Hematopoietic multipotent progenitor cell treated with erythropoietin and hydrocortisone succinate and interleukin-3 and kit ligand, for 6 days (in vitro differentiated cells): ENCODE measurements at regions not wholly inside any gene's neighbourhood (a gene's known extent, or its start where the extent isn't known, plus 50 kb on each side); places are given as distances from the start of the nearest gene placed in this dataset.
"Not testable (repeated sequence)": the region's sequence is repeated elsewhere in the genome, so short reads cannot be mapped to it uniquely, and the experiment has no call there.

Source experiments
- DNase-seq: peaks from one replicate; pipeline ENCODE4 v3.0.0-alpha.2; 2015

DNA sequence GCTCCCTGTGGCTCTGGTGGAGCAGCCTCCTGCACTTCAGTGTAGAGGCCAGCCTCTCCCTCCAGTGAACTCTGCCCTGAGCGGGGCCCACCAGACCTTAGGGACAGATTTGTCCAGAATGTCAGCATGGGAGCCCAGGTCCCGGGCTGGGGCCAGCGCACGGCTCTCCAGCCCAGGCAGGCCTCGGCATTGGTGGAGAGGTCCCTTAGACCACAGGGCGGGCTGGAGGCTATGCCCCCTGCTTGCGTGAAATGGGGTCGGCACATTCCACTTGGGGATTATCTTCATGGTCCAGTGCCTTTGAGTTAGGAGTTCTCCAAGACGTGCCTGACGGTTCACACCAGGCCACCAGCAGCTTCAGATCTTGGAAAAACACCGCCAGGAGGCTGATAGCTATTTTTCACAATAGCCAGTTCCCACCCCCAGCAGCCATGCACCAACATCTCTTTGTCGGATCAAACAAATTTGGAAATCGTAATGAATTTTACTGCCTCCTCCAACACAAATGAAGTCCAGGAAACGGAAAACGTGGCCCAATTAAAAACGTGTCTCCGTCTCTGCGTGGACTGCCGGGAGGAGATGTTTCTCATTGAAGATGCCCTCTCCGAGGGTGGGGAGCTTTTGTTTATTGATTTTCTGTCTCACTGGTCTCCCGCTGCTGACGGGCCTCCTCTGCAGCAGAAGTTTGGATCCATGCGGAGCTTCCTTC lies 110.0 kb upstream of the CIBAR2 start:
- DNase-seq: no peak

DNA sequence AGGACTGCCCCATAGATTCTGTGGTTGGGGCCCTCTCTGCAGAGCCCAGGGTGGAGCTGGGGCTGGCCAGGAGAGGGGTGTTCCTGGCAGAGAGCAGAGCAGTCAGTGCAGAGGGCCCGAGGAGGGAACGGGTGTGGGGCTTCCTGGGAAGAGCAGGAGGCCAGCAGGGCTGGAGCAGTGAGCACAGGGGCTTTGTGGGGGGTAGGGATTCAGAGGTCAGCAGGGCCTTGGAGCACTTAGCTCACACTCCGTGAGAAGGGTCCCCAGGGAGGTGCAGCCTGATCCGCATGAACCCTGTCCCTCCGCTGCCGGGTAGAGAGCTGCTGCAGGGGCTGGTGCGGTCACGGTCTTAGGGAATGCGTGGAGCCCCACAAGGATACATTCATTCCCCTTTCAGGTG lies 113.0 kb upstream of the CIBAR2 start:
- no peak for DNase-seq

DNA sequence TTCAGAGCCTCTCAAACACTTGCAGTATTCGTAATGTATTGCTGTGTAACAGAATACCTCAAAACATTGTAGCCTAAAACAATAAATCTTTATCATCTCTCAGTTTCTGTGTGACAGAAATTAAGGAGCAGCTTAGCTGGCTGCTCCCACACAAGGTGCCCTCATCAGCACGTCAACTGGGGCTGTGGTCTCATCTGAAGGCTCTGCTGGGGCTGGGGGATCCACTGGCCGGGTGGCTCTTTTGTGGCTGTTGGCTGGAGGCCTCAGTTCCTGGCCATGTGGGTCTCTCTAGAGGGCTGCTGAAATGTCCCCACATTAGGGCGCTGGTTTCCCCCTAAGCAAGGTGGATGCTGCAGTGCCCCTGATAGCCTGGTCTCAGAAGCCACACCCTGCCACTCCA lies 113.4 kb upstream of the CIBAR2 start:
- DNase-seq: no peak

DNA sequence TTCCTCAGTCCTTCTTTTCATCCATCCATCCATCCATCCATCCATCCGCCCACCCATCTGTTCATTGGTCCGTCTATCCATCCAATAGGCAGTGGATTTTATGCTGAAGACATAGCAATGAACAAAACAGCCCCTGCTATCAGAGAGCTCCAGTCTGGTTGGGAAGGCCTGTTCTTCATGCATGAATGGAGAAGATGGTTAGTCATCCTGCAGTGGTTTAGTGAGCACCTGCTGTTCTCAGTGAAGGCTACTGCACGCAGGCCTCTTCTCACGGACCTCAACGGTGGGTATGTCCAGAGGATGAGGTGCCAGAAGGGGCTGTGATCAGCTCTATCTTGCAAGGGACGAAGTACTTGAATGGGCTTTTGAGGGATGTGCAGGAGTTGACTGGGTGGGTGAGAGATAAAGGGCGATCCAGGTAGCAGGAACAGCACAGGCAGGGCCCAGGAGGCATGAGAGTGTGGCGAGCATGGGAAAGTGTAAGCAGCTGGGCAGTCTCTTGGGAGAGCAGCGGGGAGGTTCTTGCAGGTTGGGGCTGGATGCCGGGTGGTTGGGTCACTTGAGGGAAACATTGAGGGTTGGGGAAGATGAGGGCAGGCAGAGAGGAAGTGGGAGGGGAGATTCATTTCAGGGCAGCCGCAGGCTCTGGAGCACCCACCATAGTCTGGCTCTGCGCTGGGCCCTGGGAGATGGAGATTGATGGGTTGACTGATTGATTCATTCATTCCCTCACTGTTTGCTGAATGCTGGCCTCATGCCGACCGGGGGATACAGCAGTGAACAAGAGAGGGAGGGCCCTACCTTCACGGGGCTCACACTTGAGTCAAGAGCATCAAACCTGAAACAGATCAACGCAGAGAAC lies 115.0 kb upstream of the CIBAR2 start:
- no peak for DNase-seq

DNA sequence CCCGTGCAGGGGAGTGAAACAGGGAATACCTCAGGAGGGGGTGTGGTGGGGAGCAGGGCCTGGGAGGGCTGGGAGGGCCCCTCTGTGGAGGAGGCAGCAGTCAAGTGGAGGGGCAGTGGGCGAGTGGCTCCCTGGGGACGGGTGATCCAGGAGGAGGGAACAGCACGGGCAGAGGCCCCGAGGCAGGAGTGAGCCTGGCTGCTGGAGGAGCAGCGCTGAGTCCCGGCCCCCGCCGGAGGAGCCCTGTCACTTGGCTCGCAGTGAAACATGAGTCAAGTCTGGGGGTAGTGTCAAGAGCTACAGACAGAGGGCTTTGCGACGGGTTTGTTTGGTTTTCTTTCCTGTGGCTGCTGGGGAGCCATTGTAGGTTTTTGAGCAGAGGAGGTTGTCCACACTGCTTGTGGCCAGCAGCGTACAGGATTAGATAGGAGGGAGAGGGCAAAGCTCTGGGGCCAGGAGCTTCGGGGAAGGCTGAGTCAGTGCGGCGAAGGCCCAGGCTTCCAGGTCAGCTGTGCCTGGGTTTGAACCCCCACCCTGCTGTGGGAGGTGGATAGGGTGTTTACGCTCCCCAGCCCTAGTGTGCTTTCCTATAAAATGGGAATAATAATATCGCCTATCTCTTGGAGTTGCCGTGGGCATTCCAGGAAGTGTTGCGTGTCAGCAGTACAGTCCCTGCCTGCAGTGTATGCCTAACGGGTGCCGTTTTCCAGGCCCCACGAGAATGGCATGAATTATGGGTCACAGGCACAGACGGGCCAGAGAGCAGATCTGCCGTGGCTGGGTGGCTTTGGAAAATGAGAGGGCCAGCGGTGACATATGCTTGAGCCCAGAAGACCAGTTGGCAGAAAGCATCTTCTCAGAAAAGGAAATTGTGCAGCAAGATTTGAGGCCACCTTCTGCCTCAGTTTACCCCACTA lies 115.9 kb upstream of the CIBAR2 start:
- no peak for DNase-seq

DNA sequence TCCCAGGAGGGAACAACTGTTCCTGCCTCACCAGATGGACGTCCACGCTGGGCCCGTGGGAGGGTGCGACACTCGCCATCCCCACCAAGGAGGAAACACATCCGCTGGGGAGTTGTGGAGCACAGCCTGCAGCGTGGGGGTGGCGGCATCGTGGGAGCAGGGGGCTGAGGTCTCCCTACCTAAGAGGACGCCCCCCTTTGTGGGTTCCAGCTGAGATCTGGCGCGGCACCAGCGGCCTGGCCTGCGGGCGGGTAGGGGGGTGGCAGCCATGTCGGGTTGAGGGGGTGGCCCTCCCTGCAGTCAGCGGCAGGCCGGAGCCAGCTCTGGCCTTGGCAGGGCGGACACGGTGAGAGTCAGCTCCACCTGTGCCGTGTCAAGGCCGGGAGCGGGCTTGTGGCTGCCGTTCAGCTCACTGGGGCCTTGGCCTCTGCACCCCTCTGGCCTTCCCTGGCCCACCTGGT lies 116.7 kb upstream of the CIBAR2 start:
- DNase-seq: no peak

DNA sequence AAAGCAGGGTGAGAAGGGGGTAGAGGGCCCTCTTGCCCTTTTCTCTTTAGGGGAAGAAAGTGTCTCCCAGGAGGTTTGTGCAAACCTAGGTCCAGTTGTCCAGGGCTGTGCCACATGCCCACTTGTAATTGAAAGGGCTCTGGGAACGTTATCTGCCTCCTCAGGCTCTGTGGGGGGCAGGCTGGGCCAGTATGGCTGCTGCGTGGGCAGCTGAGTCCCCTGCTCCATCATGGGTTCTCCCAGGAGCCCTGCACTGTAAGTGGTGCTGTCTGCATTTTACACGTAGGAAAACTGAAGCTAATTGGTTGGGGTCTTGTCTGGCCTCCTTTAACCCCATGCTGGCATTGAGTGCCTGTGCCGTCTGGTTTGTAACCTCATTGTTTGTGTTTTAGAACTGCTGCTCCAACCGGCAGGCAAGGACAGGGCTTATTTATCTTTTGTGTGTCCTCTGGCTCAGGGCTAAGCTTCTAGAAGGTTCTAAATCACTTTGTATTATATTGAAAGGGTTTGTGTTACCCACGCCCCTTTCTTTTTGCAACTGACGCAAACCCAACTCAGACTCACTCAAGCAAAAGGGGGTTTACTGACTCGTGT lies 117.7 kb upstream of the CIBAR2 start:
- no peak for DNase-seq

DNA sequence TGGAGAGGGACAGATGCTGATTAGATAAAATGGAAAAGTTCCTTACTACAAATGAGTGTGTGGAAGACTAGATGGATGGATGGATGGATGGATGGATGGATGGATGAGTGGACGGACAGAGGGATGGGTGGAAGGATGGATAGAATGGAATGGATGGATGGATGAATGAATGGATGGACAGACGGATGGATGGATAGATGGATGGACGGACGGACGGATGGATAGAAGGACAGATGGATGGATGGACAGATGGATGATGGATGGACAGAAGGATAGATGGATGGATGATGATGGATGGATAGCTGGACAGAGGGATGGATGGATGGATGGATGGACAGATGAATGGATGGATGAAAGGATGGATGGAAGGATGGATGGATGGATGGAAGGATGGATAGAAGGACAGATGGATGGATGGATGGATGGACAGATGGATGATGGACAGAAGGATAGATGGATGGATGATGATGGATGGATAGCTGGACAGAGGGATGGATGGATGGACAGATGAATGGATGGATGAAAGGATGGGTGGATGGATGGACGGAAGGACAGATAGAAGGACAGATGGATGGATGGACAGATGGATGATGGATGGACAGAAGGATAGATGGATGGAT lies 118.6 kb upstream of the CIBAR2 start:
- DNase-seq: not testable (repeated sequence)

DNA sequence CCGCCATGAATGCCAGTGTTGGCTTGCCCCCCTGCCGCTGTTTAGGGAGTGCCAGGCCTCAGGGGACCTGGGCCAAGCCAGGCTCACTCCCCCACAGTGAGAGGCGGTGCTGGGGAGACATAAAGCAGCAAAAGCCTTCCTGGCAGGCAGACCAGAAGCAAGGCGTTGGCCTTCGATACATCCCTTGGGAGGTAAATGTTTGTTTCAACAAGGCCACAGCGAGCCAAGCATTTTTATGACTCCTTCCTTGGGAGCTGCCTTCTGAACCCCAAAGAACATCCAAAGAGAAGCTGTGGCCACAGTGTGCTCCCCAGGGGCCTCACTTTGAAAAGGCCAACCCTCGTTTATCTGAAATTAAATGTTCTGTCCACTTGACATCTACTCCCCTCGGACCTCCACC lies 119.7 kb upstream of the CIBAR2 start:
- DNase-seq: no peak

DNA sequence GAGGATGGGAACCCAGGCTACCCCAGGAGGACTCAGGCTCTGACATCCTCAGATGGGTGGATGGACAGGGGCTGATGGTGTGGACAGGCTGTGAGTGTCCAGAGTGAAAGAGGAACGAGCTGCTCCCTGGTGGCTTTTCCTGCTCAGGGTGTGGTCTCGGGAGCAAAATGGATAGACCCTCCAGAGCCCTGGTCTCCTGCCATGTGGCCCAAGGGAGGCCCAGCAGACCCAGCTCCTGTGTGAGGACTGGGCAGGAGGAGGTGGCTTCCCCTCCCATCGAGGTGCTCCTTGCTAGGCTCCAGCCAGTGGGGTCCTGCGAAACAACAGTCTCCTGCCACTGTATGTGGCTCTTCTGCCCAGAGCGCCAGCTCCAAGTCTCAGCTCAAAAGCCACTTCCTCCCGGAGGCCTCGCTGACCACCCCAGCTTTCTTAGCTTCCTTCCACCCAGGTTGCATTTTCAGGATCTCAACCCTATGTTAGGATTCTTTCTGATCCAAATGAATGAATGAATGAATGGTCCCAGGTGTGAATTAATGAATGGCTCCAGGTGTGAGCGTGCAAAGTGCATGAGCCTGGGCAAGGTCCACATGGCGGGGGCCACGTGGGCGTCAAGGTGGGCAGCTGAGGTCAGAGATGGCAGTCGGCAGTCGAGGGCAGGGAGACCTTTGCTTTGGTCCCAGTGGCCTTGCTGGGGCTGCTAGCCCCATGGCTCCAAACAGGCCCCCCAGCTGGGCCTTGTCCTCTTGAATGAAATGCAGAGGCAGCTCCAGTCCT lies 120.3 kb upstream of the CIBAR2 start:
- DNase-seq: no peak

DNA sequence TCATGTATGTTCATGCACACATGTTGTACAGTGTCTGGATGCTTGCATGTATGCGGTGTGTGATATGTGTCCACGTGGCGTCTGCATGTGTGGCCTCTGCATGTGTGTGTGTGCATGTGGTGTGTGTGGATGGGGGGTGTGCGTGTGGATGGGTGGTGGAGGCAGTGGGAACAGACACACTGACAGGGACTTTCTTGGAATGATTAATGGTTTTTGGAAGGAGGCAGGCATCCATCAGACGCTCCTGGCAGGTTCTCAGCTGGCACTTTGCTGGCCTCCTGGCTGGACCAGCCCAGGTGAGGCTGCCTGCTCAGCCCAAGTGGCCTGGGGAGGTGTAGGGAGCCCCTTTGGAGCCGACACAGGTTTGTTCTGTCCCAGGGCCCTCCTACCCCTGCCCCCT lies 121.2 kb upstream of the CIBAR2 start:
- no peak for DNase-seq

DNA sequence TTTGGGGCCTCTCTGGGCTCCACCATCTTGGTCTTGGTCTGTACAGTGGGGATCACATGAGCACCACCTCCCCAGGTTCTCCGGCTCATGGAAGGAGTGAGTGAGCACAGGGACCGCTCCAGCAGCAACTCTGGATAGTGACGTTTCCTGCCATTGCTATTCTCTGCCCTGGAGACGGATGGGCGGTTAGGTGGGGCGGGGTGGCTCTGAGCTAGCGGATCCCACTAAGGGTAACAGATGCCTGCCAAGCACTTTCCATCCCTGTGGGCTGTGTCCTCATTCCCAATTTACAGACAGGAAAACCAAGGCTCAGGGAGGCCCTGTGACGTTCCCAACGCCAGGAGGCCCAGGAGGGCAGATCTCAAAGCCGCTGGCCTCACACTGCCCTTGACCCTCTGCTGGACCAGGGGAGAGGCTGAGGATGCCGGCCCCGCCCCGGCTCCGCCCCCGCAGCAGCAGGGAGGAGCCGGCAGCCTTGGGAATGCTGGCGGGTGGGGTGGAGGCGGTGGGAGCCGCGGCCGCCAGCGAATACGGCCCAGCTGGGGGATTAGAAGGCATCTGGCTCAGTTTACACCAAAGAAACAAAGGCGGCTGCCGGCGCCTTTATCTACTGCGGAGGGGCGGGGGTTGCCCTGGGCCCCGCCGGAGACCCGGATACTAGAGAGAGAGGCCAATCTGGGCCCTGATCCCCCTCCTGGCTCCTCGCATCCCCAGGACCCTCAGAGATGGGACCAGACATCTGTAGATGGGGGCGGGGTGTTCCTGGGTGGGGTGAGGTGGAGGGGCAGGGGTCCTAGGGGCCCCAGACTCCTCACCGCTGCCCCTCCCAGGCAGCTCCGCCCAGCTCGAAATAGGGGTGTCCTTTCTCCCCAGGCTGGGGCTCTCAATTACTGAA lies 122.3 kb upstream of the CIBAR2 start:
- no peak for DNase-seq

DNA sequence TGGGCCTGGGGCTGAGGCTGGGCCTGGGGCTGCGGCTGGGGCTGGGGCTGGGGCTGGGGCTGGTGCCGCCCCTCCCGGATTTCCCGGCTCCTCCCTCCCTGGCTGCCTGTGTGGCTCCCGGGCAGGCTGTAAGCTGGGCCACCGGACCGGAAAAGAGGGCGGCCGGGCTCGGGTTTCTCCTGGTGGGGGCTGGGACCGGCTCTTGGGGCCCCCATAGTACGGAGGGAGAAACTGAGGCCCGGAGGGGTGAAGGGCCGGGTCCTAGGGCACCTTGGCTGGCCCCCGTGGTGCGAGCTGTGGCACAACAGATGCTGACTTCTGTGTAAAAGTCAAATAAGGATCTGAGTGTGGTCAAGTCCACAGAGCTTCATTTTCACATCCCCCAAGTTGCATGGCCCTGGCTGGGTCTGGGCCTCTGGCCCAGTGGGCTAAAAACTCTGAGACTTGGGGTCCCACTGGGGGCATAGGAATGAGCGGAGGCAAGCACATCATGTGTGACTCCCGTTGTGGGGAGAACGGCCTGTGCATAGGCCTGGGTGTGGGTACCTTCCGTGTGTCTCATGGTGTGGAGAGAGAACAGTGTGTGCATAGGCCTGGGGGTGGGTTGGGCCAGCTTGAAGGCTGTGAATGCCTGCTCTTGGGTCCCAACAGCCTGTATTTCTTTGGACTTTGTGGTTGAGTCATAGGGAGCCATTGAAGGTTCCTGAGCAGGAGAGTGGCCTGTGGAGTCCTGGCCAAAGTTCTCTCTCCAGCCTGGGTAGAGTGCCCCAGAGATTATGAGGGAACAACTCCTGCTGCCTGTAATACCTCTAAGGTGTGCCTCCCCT lies 123.9 kb upstream of the CIBAR2 start:
- DNase-seq: no peak

DNA sequence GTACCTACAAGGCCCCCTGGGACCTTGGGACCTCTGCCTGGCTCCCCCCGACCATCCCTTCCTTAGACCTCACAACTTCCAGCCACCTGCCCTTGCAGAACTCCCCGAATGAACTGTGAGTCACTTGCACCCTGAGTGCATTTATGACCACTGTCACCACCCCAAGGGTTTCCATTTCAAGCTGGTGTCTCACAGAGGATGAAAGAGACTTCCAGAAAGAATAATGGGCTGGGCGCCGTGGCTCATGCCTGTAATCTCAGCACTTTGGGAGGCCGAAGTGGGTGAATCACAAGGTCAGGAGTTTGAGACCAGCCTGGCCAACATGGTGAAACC lies 124.5 kb upstream of the CIBAR2 start:
- DNase-seq: no peak

DNA sequence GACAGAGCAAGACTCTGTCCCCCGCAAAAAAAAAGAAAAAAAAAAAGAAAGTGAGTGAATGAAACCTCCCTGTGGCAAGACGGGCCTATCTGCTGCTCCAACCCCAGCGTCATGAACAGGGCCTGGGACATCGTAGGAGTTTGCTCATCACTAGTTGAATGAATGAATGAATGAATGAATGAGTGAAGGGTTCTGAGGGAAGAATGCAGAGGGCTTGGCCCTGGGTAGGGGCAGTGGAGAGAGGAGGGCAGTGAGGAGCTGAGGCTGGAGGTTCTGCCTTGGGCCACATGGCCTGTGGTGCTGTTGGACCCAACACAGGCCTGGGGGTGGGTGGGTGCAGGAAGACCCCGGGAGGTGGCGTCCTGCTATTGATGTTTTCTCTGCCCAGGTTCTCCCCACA lies 125.5 kb upstream of the CIBAR2 start:
- no peak for DNase-seq

DNA sequence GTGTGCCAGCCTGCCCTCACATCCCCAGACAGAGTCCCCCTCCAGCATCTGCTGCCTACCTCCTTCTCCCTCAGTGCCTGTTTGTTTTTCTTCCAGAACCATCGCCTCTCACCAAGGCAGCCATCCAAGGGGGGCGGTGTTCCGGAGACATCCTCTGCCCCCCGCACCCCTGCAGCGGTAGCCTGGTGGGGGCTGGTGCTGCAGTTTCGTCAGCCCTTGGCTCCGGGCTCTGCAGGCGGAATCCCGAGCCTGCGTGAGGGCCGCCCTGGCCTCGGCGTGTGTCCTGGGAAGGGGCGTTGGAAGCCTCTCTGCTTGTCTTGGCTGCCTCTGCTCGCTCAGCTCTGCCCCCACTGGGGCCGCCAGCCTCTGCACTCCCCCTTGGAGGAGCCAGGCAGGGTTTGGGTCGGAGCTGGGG lies 126.0 kb upstream of the CIBAR2 start:
- DNase-seq: no peak

DNA sequence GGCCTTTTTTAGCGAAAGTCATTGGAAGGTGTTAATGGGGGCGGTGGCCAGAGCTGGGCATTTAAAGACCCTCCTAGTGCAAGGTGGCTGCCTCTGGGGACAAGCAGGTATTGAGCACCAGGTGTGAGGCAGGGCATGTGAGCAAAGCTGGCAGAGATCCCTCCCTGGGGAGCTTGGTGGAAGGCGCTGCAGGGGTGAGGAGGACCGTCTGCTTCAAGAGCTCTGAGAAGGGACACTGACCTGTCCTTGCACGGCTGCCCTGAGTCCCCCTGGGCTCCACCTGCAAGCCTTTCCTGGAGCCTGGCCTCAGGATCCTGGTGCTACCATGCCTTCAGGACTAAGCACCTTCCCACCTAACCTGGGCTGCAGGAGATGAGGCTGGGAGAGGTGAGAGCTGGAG lies 127.0 kb upstream of the CIBAR2 start:
- no peak for DNase-seq

DNA sequence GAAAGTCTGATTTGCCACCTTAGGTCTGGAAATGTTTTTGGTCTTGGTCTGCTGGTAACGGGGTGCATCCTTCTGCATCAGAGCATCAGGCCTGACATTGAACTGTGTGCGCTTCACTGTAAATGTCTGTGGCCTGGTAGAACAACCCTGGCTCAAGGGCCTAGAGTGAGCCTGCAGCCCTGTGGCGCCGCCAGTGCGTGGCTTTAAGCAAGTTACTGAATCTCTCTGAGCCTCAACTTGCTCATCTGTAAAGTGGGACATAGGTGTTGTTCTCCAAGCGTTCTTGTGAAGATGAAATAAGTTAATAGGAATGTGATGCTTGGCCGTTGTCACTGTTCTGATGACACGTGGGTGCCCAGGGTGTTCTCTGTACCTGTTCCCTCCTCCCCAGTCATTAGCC lies 127.6 kb upstream of the CIBAR2 start:
- no peak for DNase-seq
